ENCODE measurements at regions not wholly inside any gene's neighbourhood (a gene's known extent, or its start where the extent isn't known, plus 50 kb on each side); places are given as distances from the start of the nearest gene placed in this dataset.

DNA sequence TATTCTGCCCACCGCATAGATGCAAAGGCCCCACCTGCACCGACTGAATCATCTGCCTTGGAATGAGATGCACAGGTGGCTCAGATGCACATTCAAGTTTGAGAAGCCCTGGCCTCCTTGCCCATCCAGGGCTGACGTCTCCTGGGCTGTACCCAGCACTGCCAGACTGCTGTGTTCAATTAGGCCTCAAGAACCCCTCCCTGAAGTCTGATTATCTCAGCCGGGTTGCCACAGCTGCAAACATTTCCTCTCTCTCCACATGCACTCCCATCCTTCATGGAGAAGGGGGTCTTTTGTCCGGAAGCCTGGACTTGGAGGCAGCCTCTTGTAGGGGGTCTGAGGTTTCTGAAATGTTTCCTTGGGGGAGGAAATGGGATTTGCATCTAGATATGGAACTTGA lies 459.4 kb upstream of the PROK2 start:
- H3K9me3 Mint-ChIP-seq (ENCODE audit: unreplicated experiment), result peaks cover 20% of the 10 kb centered on the region
- TF ChIP-seq, protein P1, sequence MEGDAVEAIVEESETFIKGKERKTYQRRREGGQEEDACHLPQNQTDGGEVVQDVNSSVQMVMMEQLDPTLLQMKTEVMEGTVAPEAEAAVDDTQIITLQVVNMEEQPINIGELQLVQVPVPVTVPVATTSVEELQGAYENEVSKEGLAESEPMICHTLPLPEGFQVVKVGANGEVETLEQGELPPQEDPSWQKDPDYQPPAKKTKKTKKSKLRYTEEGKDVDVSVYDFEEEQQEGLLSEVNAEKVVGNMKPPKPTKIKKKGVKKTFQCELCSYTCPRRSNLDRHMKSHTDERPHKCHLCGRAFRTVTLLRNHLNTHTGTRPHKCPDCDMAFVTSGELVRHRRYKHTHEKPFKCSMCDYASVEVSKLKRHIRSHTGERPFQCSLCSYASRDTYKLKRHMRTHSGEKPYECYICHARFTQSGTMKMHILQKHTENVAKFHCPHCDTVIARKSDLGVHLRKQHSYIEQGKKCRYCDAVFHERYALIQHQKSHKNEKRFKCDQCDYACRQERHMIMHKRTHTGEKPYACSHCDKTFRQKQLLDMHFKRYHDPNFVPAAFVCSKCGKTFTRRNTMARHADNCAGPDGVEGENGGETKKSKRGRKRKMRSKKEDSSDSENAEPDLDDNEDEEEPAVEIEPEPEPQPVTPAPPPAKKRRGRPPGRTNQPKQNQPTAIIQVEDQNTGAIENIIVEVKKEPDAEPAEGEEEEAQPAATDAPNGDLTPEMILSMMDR (IDR thresholded peaks at IDR 0.05; ENCODE audit: partially characterized antibody, unreplicated experiment), result no peak
- H3K4me3 Mint-ChIP-seq (ENCODE audit: unreplicated experiment), result no peak overlapping the region
- peaks cover 2% of the 10 kb centered on the region for H3K4me1 Mint-ChIP-seq (ENCODE audit: low read depth, unreplicated experiment)
- H3K27ac Mint-ChIP-seq (ENCODE audit: unreplicated experiment), result no peak overlapping the region
- H3K36me3 Mint-ChIP-seq (ENCODE audit: unreplicated experiment), result no peaks in the 10 kb centered on the region
- peaks cover 9% of the 10 kb centered on the region for H3K27me3 Mint-ChIP-seq (ENCODE audit: unreplicated experiment)
- DNase-seq, result no peak

DNA sequence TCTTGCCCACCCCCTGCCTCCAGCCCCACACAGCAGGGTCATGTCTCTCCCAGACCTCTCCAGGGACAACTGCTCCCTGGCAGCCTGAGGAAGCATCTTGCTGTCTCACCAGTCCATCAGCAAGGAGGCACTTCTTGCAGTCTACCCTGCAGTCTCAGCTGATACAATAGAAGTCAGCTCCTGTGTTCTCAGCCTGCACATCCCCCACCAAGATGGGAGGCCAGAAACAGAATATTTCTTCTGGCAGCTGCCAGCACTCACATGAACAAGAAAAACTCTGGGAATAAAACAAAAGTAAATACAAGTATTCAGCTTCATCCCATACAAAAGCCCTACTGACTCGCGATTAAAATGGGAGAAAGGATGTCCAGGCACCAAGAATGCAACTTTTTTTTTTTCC lies 457.4 kb upstream of the PROK2 start:
- TF ChIP-seq, protein P1 (IDR thresholded peaks at IDR 0.05; ENCODE audit: partially characterized antibody, unreplicated experiment), result no peak
- no peak overlapping the region for H3K27ac Mint-ChIP-seq (ENCODE audit: unreplicated experiment)
- peaks cover 18% of the 10 kb centered on the region for H3K4me1 Mint-ChIP-seq (ENCODE audit: low read depth, unreplicated experiment)
- H3K9me3 Mint-ChIP-seq (ENCODE audit: unreplicated experiment), result peaks cover 17% of the 10 kb centered on the region
- no peaks in the 10 kb centered on the region for H3K36me3 Mint-ChIP-seq (ENCODE audit: unreplicated experiment)
- no peak overlapping the region for H3K4me3 Mint-ChIP-seq (ENCODE audit: unreplicated experiment)
- DNase-seq, result no peak
- peaks cover 8% of the 10 kb centered on the region for H3K27me3 Mint-ChIP-seq (ENCODE audit: unreplicated experiment)

DNA sequence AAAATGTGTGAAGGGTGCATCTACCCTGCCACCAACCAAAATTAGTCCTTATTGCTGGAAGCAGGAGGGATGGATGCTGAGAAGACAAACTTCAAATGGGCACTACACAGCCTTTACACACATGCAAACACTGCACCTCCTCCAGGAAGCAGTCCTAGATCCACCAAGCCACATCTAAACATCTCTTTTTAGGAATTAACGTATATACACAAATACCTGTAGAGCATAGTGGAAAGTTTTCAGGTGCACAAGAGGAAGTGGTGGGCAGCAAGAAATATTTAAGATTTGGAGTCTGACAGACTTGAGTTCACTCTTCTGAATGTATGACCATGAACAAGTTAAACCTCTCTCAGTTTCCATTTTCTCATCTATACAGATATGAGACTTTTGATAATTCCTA lies 456.6 kb upstream of the PROK2 start:
- H3K4me3 Mint-ChIP-seq (ENCODE audit: unreplicated experiment), result no peak overlapping the region
- TF ChIP-seq, protein P1 (IDR thresholded peaks at IDR 0.05; ENCODE audit: partially characterized antibody, unreplicated experiment), result no peak
- H3K36me3 Mint-ChIP-seq (ENCODE audit: unreplicated experiment), result no peaks in the 10 kb centered on the region
- H3K27ac Mint-ChIP-seq (ENCODE audit: unreplicated experiment), result no peak overlapping the region
- peaks cover 18% of the 10 kb centered on the region for H3K4me1 Mint-ChIP-seq (ENCODE audit: low read depth, unreplicated experiment)
- peaks cover 14% of the 10 kb centered on the region for H3K9me3 Mint-ChIP-seq (ENCODE audit: unreplicated experiment)
- H3K27me3 Mint-ChIP-seq (ENCODE audit: unreplicated experiment), result peaks cover 7% of the 10 kb centered on the region
- DNase-seq, result no peak

DNA sequence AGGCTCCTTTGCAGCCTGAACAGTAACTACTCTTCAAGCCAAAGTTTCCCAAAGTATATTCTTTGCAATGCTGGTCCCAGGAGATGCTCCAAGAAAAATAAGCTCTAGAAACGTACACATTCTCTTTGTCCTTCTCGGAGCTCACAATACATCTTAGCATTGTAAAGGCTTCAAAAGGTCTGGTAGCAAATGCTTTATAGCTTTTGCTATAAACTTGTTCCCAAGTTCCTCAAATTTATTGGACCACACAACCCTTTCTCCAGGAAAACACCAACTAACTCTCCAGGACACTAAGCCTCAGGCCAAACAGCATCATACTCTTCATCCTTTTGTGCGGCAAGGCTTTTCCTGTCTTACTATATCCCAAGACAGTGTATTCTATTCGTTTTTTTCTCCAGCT lies 455.6 kb upstream of the PROK2 start:
- peaks cover 14% of the 10 kb centered on the region for H3K9me3 Mint-ChIP-seq (ENCODE audit: unreplicated experiment)
- no peak overlapping the region for H3K27ac Mint-ChIP-seq (ENCODE audit: unreplicated experiment)
- H3K27me3 Mint-ChIP-seq (ENCODE audit: unreplicated experiment), result peaks cover 7% of the 10 kb centered on the region
- no peaks in the 10 kb centered on the region for H3K36me3 Mint-ChIP-seq (ENCODE audit: unreplicated experiment)
- TF ChIP-seq, protein P1 (IDR thresholded peaks at IDR 0.05; ENCODE audit: partially characterized antibody, unreplicated experiment), result no peak
- peaks cover 18% of the 10 kb centered on the region for H3K4me1 Mint-ChIP-seq (ENCODE audit: low read depth, unreplicated experiment)
- no peak overlapping the region for H3K4me3 Mint-ChIP-seq (ENCODE audit: unreplicated experiment)
- no peak for DNase-seq

DNA sequence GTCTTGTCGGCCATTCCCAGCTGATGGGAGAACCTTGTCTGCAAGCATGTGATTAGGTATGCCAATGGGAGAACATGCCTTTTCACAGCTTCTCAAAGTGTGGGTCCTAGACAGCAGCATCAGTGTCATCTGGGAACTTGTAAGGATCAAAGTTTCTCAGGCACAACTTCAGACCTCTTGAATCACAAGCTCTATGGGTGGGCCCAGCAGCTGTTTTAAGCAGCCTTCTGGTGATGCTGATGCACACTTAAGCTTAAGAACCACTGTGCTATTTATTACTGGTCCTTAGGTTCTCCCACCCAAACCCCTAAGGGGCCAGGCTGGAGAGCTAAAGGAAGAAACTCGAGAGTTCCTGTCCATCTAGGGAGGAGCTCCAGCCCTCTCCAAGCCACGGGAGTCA lies 453.9 kb upstream of the PROK2 start:
- no peak for DNase-seq
- Mint-ChIP-seq H3K9me3 (ENCODE audit: unreplicated experiment) (peaks cover 2% of the 10 kb centered on the region), H3K4me3 (ENCODE audit: unreplicated experiment) (no peak overlapping the region), H3K36me3 (ENCODE audit: unreplicated experiment) (no peaks in the 10 kb centered on the region), H3K27ac (ENCODE audit: unreplicated experiment) (no peak overlapping the region), H3K4me1 (ENCODE audit: low read depth, unreplicated experiment) (peaks cover 18% of the 10 kb centered on the region), H3K27me3 (ENCODE audit: unreplicated experiment) (peaks cover 4% of the 10 kb centered on the region)
- TF ChIP-seq, protein P1 (IDR thresholded peaks at IDR 0.05; ENCODE audit: partially characterized antibody, unreplicated experiment), result no peak

Measured in glutamatergic neuron (in vitro differentiated cells).